ENCODE measurements at regions not wholly inside any gene's neighbourhood (a gene's known extent, or its start where the extent isn't known, plus 50 kb on each side); places are given as distances from the start of the nearest gene placed in this dataset.

- TF ChIP-seq GATA2 (IDR thresholded peaks at IDR 0.05; ENCODE audit: low read depth, low read length): no peak
- TF ChIP-seq GATA3 (IDR thresholded peaks at IDR 0.05; ENCODE audit: low read depth, low read length): no peak
These were observed 177.2 kb upstream of the CXCR4 start for GRCh38 chr2:136295168-136295567.

All from SH-SY5Y (cell line).